Hepatocyte (in vitro differentiated cells): ENCODE measurements at regions not wholly inside any gene's neighbourhood (a gene's known extent, or its start where the extent isn't known, plus 50 kb on each side); places are given as distances from the start of the nearest gene placed in this dataset.

ENCODE experiments used
- CTCF ChIP-seq: fragments of 200-600 bp; sonication (generic); IDR thresholded peaks from 2 replicates; pipeline ENCODE4 v1.5.1; 2016; ENCODE audit warnings: antibody characterized with exemption, mild to moderate bottlenecking; ENCODE audit not compliant: poor library complexity
- EZH2 ChIP-seq: fragments of 200-600 bp; sonication (generic); IDR thresholded peaks from 2 replicates; pipeline ENCODE4 v1.6.1; 2016; ENCODE audit warnings: antibody characterized with exemption, mild to moderate bottlenecking, borderline replicate concordance

- TF ChIP-seq EZH2 (no peak), CTCF (no peak)
Observed at GRCh38 chr5:113825176-113825575, 311.7 kb downstream of the YTHDC2 start.
